Glutamatergic neuron (in vitro differentiated cells): ENCODE measurements at regions not wholly inside any gene's neighbourhood (a gene's known extent, or its start where the extent isn't known, plus 50 kb on each side); places are given as distances from the start of the nearest gene placed in this dataset.
A peak's percentile ranks its signal among the peaks of the same experiment; 100 is the strongest.
"Not testable (repeated sequence)": the region's sequence is repeated elsewhere in the genome, so short reads cannot be mapped to it uniquely, and the experiment has no call there.

ENCODE experiments used
- DNase-seq: peaks from one replicate; pipeline ENCODE4 v3.0.0; 2022
- H3K27ac Mint-ChIP-seq: one replicate; pipeline ENCODE4 v1.8.0; 2020; ENCODE audit warnings: mild to moderate bottlenecking, mixed read lengths, inconsistent platforms; ENCODE audit not compliant: unreplicated experiment
- H3K27me3 Mint-ChIP-seq: one replicate; pipeline ENCODE4 v1.8.0; 2020; ENCODE audit warnings: mild to moderate bottlenecking, moderate library complexity, mixed read lengths, inconsistent platforms; ENCODE audit not compliant: unreplicated experiment
- H3K36me3 Mint-ChIP-seq: one replicate; pipeline ENCODE4 v1.8.0; 2020; ENCODE audit warnings: mild to moderate bottlenecking, mixed read lengths, inconsistent platforms; ENCODE audit not compliant: unreplicated experiment
- H3K4me1 Mint-ChIP-seq: one replicate; pipeline ENCODE4 v1.8.0; 2020; ENCODE audit warnings: mild to moderate bottlenecking, low read depth, mixed read lengths, inconsistent platforms; ENCODE audit not compliant: unreplicated experiment
- H3K4me3 Mint-ChIP-seq: one replicate; pipeline ENCODE4 v1.8.0; 2020; ENCODE audit warnings: mild to moderate bottlenecking, mixed read lengths, inconsistent platforms; ENCODE audit not compliant: unreplicated experiment
- H3K9me3 Mint-ChIP-seq: one replicate; pipeline ENCODE4 v1.8.0; 2020; ENCODE audit warnings: mild to moderate bottlenecking, moderate library complexity, mixed read lengths, inconsistent platforms; ENCODE audit not compliant: unreplicated experiment
- CTCF ChIP-seq: fragments of 200-600 bp; sonication (generic); IDR thresholded peaks from one replicate; pipeline ENCODE4 v1.5.0; 2021; ENCODE audit not compliant: partially characterized antibody, unreplicated experiment

GRCh38 chr4:120554086-120554485 is 368.4 kb downstream of the PRDM5 start:
- TF ChIP-seq CTCF, result no peak
- H3K27me3 Mint-ChIP-seq, result no peaks in the 10 kb centered on the region
- no peaks in the 10 kb centered on the region for H3K36me3 Mint-ChIP-seq
- peaks cover 4% of the 10 kb centered on the region for H3K4me1 Mint-ChIP-seq
- H3K9me3 Mint-ChIP-seq, result no peaks in the 10 kb centered on the region
- H3K4me3 Mint-ChIP-seq, result no peak overlapping the region
- H3K27ac Mint-ChIP-seq, result no peak overlapping the region
- DNase-seq, result no peak

- not testable (repeated sequence) for H3K9me3 Mint-ChIP-seq, DNase-seq, H3K27ac Mint-ChIP-seq, H3K4me3 Mint-ChIP-seq, H3K27me3 Mint-ChIP-seq, H3K36me3 Mint-ChIP-seq
- peaks cover 15% of the 10 kb centered on the region for H3K4me1 Mint-ChIP-seq
These were observed 371.8 kb downstream of the PRDM5 start for GRCh38 chr4:120550624-120551220.

GRCh38 chr4:120549011-120549570 is 373.4 kb downstream of the PRDM5 start:
- DNase-seq, result no peak
- H3K27ac Mint-ChIP-seq, result peak overlapping the region; percentile 36
- H3K4me3 Mint-ChIP-seq, result no peak overlapping the region
- peaks cover 1% of the 10 kb centered on the region for H3K27me3 Mint-ChIP-seq
- no peaks in the 10 kb centered on the region for H3K9me3 Mint-ChIP-seq
- no peak for TF ChIP-seq CTCF
- H3K36me3 Mint-ChIP-seq, result no peaks in the 10 kb centered on the region
- peaks cover 17% of the 10 kb centered on the region for H3K4me1 Mint-ChIP-seq

- no peaks in the 10 kb centered on the region for H3K36me3 Mint-ChIP-seq
- H3K27me3 Mint-ChIP-seq, result peaks cover 1% of the 10 kb centered on the region
- H3K27ac Mint-ChIP-seq, result peak overlapping the region; percentile 10
- no peaks in the 10 kb centered on the region for H3K9me3 Mint-ChIP-seq
- H3K4me3 Mint-ChIP-seq, result no peak overlapping the region
- no peak for DNase-seq
- TF ChIP-seq CTCF, result no peak
- H3K4me1 Mint-ChIP-seq, result peaks cover 17% of the 10 kb centered on the region
These were observed 377.1 kb downstream of the PRDM5 start for GRCh38 chr4:120545391-120545790.

GRCh38 chr4:120544838-120545237 is 377.7 kb downstream of the PRDM5 start:
- no peaks in the 10 kb centered on the region for H3K36me3 Mint-ChIP-seq
- H3K4me3 Mint-ChIP-seq, result no peak overlapping the region
- DNase-seq, result no peak
- no peak for TF ChIP-seq CTCF
- peaks cover 17% of the 10 kb centered on the region for H3K4me1 Mint-ChIP-seq
- H3K9me3 Mint-ChIP-seq, result no peaks in the 10 kb centered on the region
- no peak overlapping the region for H3K27ac Mint-ChIP-seq
- H3K27me3 Mint-ChIP-seq, result peaks cover 1% of the 10 kb centered on the region
